Endometrium (tissue), 2 donors: ENCODE measurements at regions not wholly inside any gene's neighbourhood (a gene's known extent, or its start where the extent isn't known, plus 50 kb on each side); places are given as distances from the start of the nearest gene placed in this dataset.
A peak's percentile ranks its signal among the peaks of the same experiment; 100 is the strongest.

Experiments used
- FAIRE-seq: peaks from 2 replicates; lab custom pipeline; 2012; peaks lifted over from hg19 to GRCh38; lab: Jason Lieb, UNC
- donor health status: control.
- donor health status: control.

DNA sequence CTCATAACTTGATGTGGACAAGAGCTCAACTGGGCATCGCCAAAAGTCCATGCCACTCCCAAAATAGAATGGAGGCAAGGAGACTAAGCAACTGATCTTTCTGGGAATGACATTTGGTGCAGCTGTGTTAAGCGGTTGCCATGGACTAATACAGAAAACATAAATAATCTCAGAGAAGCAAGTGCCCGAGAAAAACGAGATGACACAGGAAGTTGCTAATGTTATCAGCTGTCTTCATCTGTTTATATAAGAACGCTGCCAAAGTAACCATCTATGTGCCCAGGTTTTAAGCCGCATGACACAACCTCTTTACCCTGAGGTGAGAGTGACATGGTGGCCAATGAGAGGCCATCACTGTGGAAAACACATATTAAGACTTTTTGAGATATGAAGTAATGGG lies 54.9 kb upstream of the SACS start:
- FAIRE-seq: no peak

DNA sequence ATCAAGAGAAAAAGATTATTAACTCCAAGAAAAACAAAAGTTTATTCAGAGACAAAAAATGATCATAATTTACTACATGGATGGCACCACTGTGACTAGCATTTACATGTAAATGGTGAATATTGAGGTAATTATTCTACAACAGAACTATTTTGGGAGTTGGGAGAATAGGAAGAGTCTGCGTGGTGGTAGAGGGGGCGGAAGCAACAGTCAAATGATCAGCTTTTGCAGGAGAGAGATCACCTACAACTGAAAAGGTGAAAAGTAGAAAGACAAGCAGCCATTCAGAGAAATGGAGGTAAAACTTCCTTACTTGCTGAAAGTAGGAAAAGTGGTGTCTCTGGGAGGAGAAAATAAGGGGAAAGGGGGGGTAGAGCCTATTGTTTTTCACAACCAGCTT lies 62.8 kb upstream of the SACS start:
- no peak for FAIRE-seq

DNA sequence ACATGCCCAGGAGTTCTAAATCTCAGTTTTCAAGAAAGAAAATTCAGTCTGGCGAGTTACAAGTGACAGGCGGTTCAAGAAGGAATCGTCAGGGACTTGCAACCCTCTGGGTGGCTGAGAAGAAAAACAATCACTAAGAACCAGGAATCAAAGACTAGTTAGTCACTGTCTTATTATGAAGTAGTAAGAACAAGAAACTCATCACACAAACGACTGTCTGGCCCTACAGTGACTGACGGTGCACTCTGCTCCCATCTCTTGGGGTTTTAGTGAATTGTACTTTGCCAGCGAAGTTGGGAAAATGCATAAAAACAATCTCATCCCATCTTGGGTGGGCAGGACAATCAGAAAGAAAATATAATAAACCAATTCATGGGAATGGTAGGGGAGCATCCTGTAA lies 63.7 kb upstream of the SACS start:
- no peak for FAIRE-seq

DNA sequence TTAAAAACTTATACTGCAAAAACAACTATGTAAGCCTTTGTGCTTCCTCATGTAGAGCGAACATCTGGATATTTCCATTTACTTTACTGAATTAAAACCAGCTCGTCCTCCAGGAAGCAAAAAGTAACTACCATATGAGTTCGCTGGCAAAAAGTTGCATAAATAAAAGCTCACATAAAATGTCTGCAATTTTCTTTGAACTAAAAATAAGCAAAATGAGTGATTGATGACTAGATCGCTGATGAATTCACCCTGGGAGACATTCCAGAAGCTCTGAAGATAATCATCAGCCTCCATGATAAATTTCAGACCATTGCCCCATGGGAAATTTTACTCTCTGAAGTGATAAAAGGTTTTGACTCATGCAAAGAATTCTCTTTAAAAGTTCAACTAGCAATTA lies 67.3 kb upstream of the SACS start:
- peak; percentile 99 for FAIRE-seq

DNA sequence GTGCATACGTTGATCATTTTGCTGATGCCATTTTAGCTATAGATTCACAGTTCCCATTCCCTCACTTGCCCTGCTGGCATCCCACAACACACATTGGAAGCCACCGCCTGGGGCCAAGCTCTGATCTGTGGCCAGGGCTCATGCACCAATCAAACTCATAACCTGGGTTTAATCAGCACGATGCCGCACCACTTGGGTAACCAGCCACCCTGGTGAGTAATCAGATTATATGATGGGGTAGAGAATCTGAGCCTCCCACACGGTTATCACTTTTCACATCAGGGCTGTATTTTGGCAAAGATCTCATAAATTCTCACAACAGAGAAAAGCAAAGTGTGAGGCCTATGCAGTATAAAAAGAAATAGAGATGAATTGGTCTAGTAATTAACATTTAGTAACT lies 66.0 kb upstream of the TNFRSF19 start:
- FAIRE-seq: no peak

DNA sequence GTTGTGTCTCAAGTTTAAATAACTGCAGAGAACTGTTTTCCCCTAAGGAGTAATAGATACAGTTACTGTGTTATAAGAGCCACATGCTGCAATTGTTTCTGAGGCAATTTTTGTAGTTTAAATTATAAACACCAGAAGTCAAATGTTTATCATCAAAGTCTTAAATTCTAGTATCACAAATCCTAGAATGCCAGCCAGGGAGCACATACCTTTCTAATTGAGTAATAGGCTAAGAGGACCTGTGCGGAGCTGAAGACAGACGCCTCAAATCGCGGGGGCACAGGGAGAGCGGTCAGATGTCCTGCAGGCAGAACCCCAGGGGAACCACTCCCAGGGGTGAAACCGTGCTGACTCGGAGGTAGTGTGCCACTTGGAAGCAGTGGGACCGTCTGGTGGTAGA lies 65.2 kb upstream of the TNFRSF19 start:
- FAIRE-seq: peak; percentile 94

DNA sequence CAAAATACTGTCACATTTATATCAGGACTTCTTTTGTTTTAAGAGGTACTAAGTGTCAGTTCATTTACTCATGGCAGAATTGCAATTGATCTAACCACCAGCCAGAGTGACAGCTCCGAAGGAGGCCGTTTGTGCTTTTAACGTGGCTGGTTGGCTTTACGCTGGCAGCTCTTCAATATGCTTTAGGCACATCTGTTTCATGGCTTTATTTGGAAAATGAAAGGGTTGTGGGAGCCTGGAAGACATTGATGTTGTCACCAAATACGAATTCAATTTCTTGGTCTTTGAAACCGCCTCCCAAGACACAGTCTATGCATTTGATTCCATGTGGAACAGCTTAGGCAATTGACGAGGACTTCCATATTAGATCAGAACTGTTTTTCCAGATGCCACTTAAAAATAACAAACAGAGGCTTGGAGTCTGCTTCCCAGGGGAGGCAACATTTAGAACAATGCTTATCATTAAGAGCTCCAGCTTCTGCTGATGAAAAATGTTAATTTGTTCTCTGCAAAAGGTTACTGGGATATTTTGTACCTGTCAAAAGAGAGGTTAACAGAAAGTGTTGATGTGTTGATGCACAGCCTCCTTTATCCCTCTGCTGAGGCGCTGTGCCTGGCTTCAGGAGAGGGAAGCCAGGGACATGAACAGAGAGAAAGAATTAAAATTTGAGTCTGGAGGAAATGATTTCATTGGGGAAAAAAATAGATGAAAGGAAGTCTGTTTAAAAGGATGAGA lies 64.0 kb upstream of the TNFRSF19 start:
- peak; percentile 51 for FAIRE-seq

DNA sequence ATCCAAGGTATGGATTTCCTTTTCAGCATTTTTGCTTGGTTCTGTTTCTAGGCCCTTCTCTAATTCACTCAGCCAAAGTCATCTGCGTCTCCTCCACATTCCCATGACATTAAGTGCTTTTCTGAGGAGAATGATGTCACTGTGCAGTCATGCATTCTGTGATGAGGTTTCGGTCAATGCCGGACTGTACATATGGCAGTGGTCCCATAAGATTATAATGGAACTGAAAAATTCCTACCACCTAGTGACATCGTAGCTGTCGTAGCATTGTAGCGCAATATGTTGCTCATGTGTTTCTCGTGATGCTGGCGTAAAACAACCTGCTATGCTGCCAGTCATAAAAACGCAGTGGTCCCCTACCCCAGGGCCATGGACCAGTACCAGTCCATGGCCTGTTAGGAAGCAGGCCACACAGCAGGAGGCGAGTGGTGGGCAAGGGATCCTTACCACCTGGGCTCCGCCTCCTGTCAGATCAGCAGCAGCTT lies 63.4 kb upstream of the TNFRSF19 start:
- FAIRE-seq: no peak

DNA sequence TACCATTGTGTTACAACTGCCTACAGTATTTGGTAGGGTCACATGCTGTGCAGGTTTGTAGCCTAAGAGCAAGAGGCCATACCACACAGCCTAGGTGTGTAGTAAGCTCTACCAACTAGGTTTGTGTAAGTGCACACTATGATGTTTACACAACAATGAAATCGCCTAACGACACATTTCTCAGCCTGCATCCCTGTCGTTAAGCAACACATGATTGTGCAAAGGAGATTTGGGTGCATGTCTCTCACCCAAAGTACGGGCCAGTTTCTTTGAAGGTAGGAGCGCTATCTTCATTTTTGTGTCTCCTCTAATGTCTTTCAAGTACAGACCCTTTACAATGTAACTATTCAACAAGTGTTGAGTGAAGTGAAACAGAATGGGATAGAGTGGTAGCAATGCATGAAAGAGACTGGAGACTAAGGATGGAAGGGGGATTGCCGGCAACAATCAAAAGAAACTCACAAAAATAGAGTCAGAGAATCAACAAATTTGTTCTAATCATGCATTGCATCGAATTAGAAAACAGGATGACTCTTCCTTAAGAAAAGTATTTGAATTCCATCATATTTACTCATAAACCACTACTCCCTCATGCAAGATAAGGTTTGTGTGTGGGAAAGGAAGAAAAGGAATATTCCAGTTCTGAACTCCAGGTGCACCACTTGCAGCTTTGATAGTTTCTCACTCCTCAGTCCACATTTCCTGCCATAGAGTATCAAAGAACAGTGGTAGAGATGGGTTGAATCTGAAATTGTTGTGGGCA lies 60.2 kb upstream of the TNFRSF19 start:
- FAIRE-seq: no peak

DNA sequence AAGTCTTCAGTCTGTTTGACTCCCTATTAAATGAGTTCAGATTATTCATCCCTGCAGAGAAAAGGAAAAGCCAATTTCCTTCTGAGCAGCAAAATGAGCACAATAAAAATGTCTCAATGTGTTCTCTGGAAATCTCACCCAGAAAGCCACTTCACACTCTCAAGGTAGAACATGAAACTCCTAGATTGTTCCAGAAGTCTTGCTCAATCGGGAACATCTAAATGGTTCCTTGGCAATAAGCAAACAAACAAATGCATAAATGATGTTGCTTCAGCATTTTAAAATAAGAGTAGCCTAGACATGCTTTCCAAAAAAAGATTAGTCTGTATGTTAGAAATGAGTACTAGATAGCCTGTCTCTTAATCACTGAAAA lies 59.7 kb upstream of the TNFRSF19 start:
- FAIRE-seq: no peak

DNA sequence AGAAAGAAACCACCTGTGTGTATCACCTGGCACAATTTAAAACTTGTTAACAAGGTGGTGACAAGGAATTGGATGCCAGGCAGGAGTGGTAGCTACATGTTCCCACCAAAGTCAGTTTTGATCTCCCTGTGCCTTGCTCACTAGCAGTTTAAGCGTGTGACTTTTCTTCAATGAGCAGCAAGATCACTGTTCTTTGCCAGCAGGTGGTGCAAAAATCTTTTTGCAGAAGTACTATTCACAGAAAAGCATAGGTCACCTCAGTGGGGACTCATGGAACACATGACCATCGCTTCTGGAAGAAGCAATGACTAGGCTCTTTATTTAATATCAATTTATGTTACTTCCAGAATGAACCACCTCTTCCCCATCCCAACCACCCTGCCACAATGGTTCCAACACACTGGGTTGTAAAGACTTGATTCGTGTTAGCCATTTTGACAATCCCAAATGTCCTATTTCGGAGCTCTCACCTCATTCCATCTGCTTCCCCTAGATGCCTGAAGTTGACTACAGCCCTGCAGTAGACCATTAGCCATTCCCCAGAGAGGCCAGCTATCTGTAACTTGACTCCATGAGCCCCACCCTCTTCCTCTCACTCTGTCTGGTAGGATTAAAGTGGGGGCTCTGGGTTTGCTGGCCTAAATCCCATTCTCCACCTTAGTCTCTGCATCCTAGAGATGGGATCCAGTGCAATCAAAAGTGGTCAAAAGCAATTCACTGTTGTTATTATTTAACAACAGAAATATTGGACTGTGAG lies 59.1 kb upstream of the TNFRSF19 start:
- no peak for FAIRE-seq

DNA sequence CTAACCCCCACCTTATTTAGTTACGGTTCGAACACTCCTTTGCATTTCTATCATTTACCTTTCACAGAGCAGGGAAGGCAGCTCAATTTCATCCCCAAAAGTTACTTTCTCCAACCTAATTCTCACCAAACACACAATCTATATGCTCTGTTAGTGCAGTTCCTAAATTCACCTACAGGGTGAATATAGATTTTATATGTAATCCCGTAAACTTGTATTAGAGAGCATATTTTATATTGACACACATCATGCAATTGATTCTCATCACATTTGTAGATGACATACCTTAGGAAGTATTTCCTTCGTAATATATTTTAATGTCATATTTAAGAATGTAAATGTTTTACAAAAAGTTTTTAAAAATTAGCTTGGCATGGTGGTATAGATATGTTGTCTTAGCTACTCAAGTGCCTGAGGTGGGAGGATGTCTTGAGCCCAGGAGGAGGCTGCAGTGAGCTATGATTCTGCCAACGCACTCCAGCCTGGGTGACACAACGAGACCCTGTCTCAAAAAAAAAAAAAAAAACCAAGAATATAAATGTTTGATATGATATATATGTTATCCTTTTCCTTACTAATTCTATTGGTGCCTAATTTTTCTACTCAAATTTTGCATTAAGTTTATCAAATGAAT lies 57.3 kb upstream of the TNFRSF19 start:
- no peak for FAIRE-seq

DNA sequence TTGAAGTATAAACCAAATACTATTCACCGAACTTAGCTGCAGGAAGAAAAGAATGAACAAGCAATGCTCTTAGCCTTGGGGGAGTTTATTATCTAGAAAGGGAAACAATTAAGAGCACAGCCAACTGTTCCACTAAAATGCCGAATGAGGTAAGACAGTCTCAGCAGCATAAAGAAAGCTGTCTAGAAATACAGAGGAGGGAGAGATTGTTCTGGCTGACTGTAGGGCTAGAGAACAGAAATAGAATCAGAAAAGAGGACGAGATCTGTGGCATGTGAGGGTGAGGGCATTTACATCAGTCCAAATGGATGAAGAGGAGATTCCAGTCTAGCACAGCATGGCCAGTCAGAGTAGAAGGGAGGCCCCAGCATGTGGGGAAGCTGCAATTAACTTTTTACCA lies 56.8 kb upstream of the TNFRSF19 start:
- peak; percentile 76 for FAIRE-seq

DNA sequence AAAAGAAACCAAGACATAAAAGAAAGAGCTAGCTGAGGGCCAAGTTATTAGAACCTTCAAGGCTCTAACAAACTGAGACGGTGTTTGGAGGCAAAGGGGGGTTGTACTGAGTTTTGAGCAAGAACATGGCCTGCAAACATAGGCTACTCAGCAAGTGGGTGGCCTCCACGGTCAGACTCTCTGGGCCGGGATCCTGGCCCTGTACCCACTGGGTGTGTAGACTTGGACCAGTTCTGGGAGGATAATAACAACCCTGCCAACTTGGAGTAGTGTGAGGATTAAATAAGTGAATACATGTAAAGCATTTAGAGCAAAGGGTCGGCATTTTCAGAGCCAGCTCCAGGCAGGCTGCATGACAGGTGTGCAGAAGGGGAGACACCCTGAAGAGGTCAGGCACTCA lies 56.1 kb upstream of the TNFRSF19 start:
- FAIRE-seq: no peak

DNA sequence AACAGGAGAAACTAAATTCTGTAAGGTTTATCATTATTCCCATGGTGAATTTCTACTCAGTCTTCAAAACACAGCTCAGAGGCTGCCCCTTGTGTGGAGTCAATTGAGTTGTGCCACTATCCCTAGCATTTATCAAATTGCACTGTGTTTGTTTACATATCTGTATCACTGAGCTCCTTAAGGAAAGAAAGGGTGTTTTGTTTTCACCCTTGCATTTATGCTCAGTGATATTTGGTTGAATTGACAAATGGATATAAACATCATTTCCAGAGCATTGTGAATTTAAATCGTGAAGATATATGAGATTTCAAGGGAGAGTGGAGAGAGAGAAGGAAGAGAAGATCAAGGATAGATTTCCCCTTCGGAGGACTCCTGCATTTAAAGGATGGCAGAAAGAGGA lies 55.1 kb upstream of the TNFRSF19 start:
- no peak for FAIRE-seq

DNA sequence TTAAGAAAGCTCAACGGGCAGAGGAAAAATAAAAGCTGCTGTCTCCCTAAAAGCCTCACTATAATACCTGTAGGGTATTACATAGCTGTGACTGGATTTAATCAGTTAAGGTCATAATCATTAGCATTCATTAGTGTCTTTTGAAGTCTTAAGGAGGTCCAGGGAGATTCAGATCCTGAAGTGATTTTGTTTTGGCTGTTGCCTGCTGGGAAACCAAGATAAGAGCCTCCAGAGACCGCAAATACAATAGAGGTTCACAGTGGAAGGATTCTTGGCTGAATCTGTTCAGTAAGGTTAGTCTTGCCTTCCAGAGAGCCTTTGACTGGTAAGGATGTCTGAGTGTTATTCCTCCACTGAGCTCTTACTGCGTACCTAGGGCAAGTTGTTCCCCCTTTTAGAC lies 54.0 kb upstream of the TNFRSF19 start:
- no peak for FAIRE-seq

DNA sequence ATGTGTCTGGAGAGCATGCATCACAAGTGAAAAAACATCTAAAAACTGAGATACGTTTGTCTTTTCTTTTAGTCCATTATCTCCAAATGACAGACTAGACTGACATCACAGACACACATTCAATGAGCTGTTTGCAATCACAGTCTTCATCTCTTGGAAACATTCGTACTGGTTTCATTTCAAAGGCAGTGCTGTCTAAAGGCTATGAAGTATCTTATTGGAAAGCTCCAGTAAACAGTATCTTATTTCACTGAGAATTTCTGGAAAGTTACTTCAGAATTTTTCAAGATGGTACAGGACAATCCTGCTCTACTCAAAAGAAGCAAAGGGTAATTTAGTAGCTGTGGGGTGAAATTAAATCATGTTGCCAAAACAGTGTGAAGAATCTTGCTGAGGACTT lies 53.5 kb upstream of the TNFRSF19 start:
- FAIRE-seq: no peak

DNA sequence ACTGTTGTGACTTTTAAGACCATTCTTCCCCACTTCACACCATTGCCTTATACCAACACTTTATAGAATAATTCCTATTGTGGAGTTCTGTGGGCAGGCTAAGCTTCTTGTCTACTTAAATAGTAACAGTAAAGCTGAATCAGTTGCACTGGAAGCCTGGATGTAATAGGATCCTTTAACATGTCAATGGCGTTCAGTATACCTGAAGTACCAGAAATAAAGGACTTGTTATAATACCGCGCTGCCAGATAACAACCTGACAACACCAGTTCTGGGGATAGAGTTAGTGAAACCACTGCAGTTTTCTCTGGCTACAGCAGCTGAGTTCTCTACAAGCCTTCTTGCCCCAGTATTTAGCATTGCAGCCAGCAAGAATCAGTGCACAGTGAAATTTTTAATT lies 52.0 kb upstream of the TNFRSF19 start:
- no peak for FAIRE-seq
